Immature natural killer cell (primary cell): ENCODE measurements at regions not wholly inside any gene's neighbourhood (a gene's known extent, or its start where the extent isn't known, plus 50 kb on each side); places are given as distances from the start of the nearest gene placed in this dataset.
"Not testable (repeated sequence)": the region's sequence is repeated elsewhere in the genome, so short reads cannot be mapped to it uniquely, and the experiment has no call there.

Source experiments
- DNase-seq, 3 donors: peaks; one replicate each; pipeline ENCODE4 v3.0.0; 2022; ENCODE audit warnings: mixed read lengths in 1 of 3
- H3K27ac Mint-ChIP-seq, 6 donors: one replicate each; pipeline ENCODE4 v1.8.0; 2020; ENCODE audit warnings: mixed read lengths in 6 of 6, mild to moderate bottlenecking in 5 of 6, inconsistent platforms in 4 of 6, moderate library complexity in 3 of 6
- H3K27me3 Mint-ChIP-seq, 3 donors: one replicate each; pipeline ENCODE4 v1.8.0; 2020 to 2021; ENCODE audit warnings: low read depth in 3 of 3, mild to moderate bottlenecking in 3 of 3, mixed read lengths in 3 of 3, moderate library complexity in 3 of 3, inconsistent platforms in 1 of 3
- H3K36me3 Mint-ChIP-seq, 3 donors: one replicate each; pipeline ENCODE4 v1.8.0; 2020; ENCODE audit warnings: mixed read lengths in 3 of 3, inconsistent platforms in 2 of 3, mild to moderate bottlenecking in 2 of 3
- H3K4me1 Mint-ChIP-seq, 2 donors: one replicate each; pipeline ENCODE4 v1.8.0; 2020; ENCODE audit warnings: inconsistent platforms in 2 of 2, mild to moderate bottlenecking in 2 of 2, mixed read lengths in 2 of 2, moderate library complexity in 1 of 2
- H3K4me3 Mint-ChIP-seq, 5 donors: one replicate each; pipeline ENCODE4 v1.8.0; 2020; ENCODE audit warnings: mild to moderate bottlenecking in 5 of 5, mixed read lengths in 5 of 5, inconsistent platforms in 3 of 5, moderate library complexity in 3 of 5
- H3K9me3 Mint-ChIP-seq, 6 donors: one replicate each; pipeline ENCODE4 v1.8.0; 2020; ENCODE audit warnings: mild to moderate bottlenecking in 6 of 6, mixed read lengths in 6 of 6, inconsistent platforms in 4 of 6, moderate library complexity in 3 of 6

- Mint-ChIP-seq H3K4me3 (no peak overlapping the region), H3K36me3 (no peaks in the 10 kb centered on the region), H3K27me3 (peaks cover 0 to 4% (median 0%) of the 10 kb centered on the region in 3 donors), H3K4me1 (no peaks in the 10 kb centered on the region), H3K9me3 (peaks cover 0 to 3% (median 0%) of the 10 kb centered on the region in 6 donors), H3K27ac (no peak overlapping the region)
- no peak for DNase-seq
These were observed 125.0 kb downstream of the URI1 start for GRCh38 chr19:30066781-30067759.

GRCh38 chr19:30067956-30068506 is 126.0 kb downstream of the URI1 start:
- not testable (repeated sequence) for H3K27ac Mint-ChIP-seq, H3K4me1 Mint-ChIP-seq, H3K27me3 Mint-ChIP-seq, DNase-seq, H3K9me3 Mint-ChIP-seq, H3K36me3 Mint-ChIP-seq, H3K4me3 Mint-ChIP-seq

- Mint-ChIP-seq H3K27ac (no peak overlapping the region), H3K36me3 (no peaks in the 10 kb centered on the region), H3K4me1 (no peaks in the 10 kb centered on the region), H3K9me3 (peaks cover 0 to 3% (median 0%) of the 10 kb centered on the region in 6 donors), H3K27me3 (peaks cover 0 to 3% (median 0%) of the 10 kb centered on the region in 3 donors), H3K4me3 (no peak overlapping the region)
- no peak for DNase-seq
These were observed 126.7 kb downstream of the URI1 start for GRCh38 chr19:30068528-30069395.

GRCh38 chr19:30069535-30070197 is 127.6 kb downstream of the URI1 start:
- DNase-seq: no peak
- Mint-ChIP-seq H3K27me3 (peaks cover 0 to 3% (median 0%) of the 10 kb centered on the region in 3 donors), H3K4me1 (no peaks in the 10 kb centered on the region), H3K27ac (no peak overlapping the region), H3K9me3 (peaks cover 0 to 3% (median 0%) of the 10 kb centered on the region in 6 donors), H3K4me3 (no peak overlapping the region), H3K36me3 (no peaks in the 10 kb centered on the region)

GRCh38 chr19:30070198-30070967 is 128.3 kb downstream of the URI1 start:
- peaks cover 0 to 2% (median 0%) of the 10 kb centered on the region in 6 donors for H3K9me3 Mint-ChIP-seq
- DNase-seq: no peak
- H3K4me1 Mint-ChIP-seq: no peaks in the 10 kb centered on the region
- no peaks in the 10 kb centered on the region for H3K36me3 Mint-ChIP-seq
- H3K27ac Mint-ChIP-seq: no peak overlapping the region
- peaks cover 0 to 3% (median 0%) of the 10 kb centered on the region in 3 donors for H3K27me3 Mint-ChIP-seq
- no peak overlapping the region for H3K4me3 Mint-ChIP-seq

- Mint-ChIP-seq H3K27ac (no peak overlapping the region), H3K4me3 (no peak overlapping the region), H3K9me3 (peaks cover 0 to 1% (median 0%) of the 10 kb centered on the region in 6 donors), H3K36me3 (no peaks in the 10 kb centered on the region), H3K4me1 (no peaks in the 10 kb centered on the region), H3K27me3 (peaks cover 0 to 3% (median 1%) of the 10 kb centered on the region in 3 donors)
- no peak for DNase-seq
These were observed 129.1 kb downstream of the URI1 start for GRCh38 chr19:30070968-30071632.

- no peak for DNase-seq
- Mint-ChIP-seq H3K27ac (no peak overlapping the region), H3K4me3 (no peak overlapping the region), H3K9me3 (peaks cover 0 to 1% (median 0%) of the 10 kb centered on the region in 6 donors), H3K36me3 (no peaks in the 10 kb centered on the region), H3K27me3 (peaks cover 0 to 3% (median 1%) of the 10 kb centered on the region in 3 donors), H3K4me1 (no peaks in the 10 kb centered on the region)
These were observed 129.8 kb downstream of the URI1 start for GRCh38 chr19:30071871-30072270.

GRCh38 chr19:30073152-30074000 is 131.3 kb downstream of the URI1 start:
- no peaks in the 10 kb centered on the region for H3K9me3 Mint-ChIP-seq
- H3K27me3 Mint-ChIP-seq: peaks cover 0 to 1% (median under 1%) of the 10 kb centered on the region in 3 donors
- no peak for DNase-seq
- no peak overlapping the region for H3K27ac Mint-ChIP-seq
- H3K4me3 Mint-ChIP-seq: no peak overlapping the region
- H3K4me1 Mint-ChIP-seq: no peaks in the 10 kb centered on the region
- no peaks in the 10 kb centered on the region for H3K36me3 Mint-ChIP-seq

GRCh38 chr19:30074096-30074495 is 132.1 kb downstream of the URI1 start:
- Mint-ChIP-seq H3K4me1 (no peaks in the 10 kb centered on the region), H3K9me3 (no peaks in the 10 kb centered on the region), H3K27me3 (peaks cover 0 to 1% (median 0%) of the 10 kb centered on the region in 3 donors), H3K36me3 (no peaks in the 10 kb centered on the region), H3K27ac (no peak overlapping the region), H3K4me3 (no peak overlapping the region)
- no peak for DNase-seq

- Mint-ChIP-seq H3K36me3 (no peaks in the 10 kb centered on the region), H3K27ac (no peak overlapping the region), H3K9me3 (no peaks in the 10 kb centered on the region), H3K27me3 (peaks cover 0 to 1% (median 0%) of the 10 kb centered on the region in 3 donors), H3K4me1 (no peaks in the 10 kb centered on the region), H3K4me3 (no peak overlapping the region)
- DNase-seq: no peak
These were observed 133.0 kb downstream of the URI1 start for GRCh38 chr19:30074741-30075715.

- no peaks in the 10 kb centered on the region for H3K9me3 Mint-ChIP-seq
- H3K27me3 Mint-ChIP-seq: peaks cover 0 to 2% (median 1%) of the 10 kb centered on the region in 3 donors
- H3K36me3 Mint-ChIP-seq: no peaks in the 10 kb centered on the region
These were observed 134.1 kb downstream of the URI1 start for GRCh38 chr19:30076101-30076551.

More at GRCh38 chr19:30076101-30076551, 134.1 kb downstream of the URI1 start:
- Mint-ChIP-seq H3K4me1 (no peaks in the 10 kb centered on the region), H3K4me3 (no peak overlapping the region), H3K27ac (no peak overlapping the region)
- no peak for DNase-seq
